PC-3 (cell line): ENCODE measurements at regions not wholly inside any gene's neighbourhood (a gene's known extent, or its start where the extent isn't known, plus 50 kb on each side); places are given as distances from the start of the nearest gene placed in this dataset.

ENCODE experiments used
- EZH2 ChIP-seq: fragments of 300-600 bp; sonication (generic); IDR thresholded peaks from one replicate; pipeline ENCODE4 v1.6.1; 2017; ENCODE audit warnings: antibody characterized with exemption, mild to moderate bottlenecking, low read length; ENCODE audit not compliant: unreplicated experiment
- TF ChIP-seq, protein P1 (sequence below): fragments of 300-600 bp; sonication (generic); conservative IDR thresholded peaks from 2 replicates; pipeline ENCODE4 v1.5.1; 2017; ENCODE audit warnings: antibody characterized with exemption, low read depth, mild to moderate bottlenecking, low read length

GRCh38 chr1:79974659-79975058 lies 968.1 kb upstream of the ADGRL4 start:
- TF ChIP-seq, protein P1, sequence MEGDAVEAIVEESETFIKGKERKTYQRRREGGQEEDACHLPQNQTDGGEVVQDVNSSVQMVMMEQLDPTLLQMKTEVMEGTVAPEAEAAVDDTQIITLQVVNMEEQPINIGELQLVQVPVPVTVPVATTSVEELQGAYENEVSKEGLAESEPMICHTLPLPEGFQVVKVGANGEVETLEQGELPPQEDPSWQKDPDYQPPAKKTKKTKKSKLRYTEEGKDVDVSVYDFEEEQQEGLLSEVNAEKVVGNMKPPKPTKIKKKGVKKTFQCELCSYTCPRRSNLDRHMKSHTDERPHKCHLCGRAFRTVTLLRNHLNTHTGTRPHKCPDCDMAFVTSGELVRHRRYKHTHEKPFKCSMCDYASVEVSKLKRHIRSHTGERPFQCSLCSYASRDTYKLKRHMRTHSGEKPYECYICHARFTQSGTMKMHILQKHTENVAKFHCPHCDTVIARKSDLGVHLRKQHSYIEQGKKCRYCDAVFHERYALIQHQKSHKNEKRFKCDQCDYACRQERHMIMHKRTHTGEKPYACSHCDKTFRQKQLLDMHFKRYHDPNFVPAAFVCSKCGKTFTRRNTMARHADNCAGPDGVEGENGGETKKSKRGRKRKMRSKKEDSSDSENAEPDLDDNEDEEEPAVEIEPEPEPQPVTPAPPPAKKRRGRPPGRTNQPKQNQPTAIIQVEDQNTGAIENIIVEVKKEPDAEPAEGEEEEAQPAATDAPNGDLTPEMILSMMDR = no peak
- no peak for TF ChIP-seq EZH2
